ENCODE measurements at regions not wholly inside any gene's neighbourhood (a gene's known extent, or its start where the extent isn't known, plus 50 kb on each side); places are given as distances from the start of the nearest gene placed in this dataset.

DNA sequence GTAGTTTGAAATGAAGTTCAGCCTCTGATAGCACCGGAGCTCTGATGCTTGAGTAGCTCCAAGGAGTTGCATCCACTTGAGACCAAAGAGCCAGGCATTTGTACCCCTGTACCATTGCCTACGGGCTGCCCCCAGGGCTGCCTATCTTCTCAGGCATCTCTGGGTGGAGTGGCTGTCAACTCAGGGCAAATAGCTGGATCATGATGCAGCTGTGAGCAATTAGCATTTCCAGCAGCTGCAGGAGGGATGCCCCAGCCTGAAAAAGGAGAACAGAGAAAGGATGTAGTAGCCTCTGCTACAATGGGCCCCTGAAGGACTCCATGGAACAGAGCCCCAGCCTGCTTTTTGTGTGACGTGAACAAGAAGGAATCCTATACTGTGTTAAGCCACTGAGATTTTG, 492.6 kb downstream of the BCOR start:
- no peak for TF ChIP-seq EP300 (IDR thresholded peaks at IDR 0.05; ENCODE audit: borderline replicate concordance)
- TF ChIP-seq, protein P1, sequence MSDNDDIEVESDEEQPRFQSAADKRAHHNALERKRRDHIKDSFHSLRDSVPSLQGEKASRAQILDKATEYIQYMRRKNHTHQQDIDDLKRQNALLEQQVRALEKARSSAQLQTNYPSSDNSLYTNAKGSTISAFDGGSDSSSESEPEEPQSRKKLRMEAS (IDR thresholded peaks at IDR 0.05): no peak
- no peak for TF ChIP-seq NFIC (IDR thresholded peaks at IDR 0.05)
- TF ChIP-seq RAD21 (IDR thresholded peaks at IDR 0.05; ENCODE audit: low read depth): no peak
- no peak for TF ChIP-seq YY1 (IDR thresholded peaks at IDR 0.05; ENCODE audit: low read depth)
- TF ChIP-seq, protein P2, sequence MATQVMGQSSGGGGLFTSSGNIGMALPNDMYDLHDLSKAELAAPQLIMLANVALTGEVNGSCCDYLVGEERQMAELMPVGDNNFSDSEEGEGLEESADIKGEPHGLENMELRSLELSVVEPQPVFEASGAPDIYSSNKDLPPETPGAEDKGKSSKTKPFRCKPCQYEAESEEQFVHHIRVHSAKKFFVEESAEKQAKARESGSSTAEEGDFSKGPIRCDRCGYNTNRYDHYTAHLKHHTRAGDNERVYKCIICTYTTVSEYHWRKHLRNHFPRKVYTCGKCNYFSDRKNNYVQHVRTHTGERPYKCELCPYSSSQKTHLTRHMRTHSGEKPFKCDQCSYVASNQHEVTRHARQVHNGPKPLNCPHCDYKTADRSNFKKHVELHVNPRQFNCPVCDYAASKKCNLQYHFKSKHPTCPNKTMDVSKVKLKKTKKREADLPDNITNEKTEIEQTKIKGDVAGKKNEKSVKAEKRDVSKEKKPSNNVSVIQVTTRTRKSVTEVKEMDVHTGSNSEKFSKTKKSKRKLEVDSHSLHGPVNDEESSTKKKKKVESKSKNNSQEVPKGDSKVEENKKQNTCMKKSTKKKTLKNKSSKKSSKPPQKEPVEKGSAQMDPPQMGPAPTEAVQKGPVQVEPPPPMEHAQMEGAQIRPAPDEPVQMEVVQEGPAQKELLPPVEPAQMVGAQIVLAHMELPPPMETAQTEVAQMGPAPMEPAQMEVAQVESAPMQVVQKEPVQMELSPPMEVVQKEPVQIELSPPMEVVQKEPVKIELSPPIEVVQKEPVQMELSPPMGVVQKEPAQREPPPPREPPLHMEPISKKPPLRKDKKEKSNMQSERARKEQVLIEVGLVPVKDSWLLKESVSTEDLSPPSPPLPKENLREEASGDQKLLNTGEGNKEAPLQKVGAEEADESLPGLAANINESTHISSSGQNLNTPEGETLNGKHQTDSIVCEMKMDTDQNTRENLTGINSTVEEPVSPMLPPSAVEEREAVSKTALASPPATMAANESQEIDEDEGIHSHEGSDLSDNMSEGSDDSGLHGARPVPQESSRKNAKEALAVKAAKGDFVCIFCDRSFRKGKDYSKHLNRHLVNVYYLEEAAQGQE (IDR thresholded peaks at IDR 0.05; ENCODE audit: low read depth): no peak
- no peak for TF ChIP-seq FOXM1 (IDR thresholded peaks at IDR 0.05; ENCODE audit: borderline replicate concordance, low read depth)
- no peak for TF ChIP-seq TAF1 (IDR thresholded peaks at IDR 0.05; ENCODE audit: low read depth)
- TF ChIP-seq CEBPB (IDR thresholded peaks at IDR 0.05): no peak
- no peak for TF ChIP-seq TEAD4 (IDR thresholded peaks at IDR 0.05)
- no peak for TF ChIP-seq TCF12 (IDR thresholded peaks at IDR 0.05; ENCODE audit: low read depth)
- TF ChIP-seq, protein P3, sequence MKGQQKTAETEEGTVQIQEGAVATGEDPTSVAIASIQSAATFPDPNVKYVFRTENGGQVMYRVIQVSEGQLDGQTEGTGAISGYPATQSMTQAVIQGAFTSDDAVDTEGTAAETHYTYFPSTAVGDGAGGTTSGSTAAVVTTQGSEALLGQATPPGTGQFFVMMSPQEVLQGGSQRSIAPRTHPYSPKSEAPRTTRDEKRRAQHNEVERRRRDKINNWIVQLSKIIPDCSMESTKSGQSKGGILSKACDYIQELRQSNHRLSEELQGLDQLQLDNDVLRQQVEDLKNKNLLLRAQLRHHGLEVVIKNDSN (IDR thresholded peaks at IDR 0.05): no peak
- TF ChIP-seq ZBTB7A (IDR thresholded peaks at IDR 0.05; ENCODE audit: low read depth): no peak

Measured in Ishikawa (cell line).